ENCODE measurements at regions not wholly inside any gene's neighbourhood (a gene's known extent, or its start where the extent isn't known, plus 50 kb on each side); places are given as distances from the start of the nearest gene placed in this dataset.

- DNase-seq: no peak
Observed at GRCh38 chr5:73256462-73256861, 83.5 kb downstream of the TMEM174 start.

GRCh38 chr5:73256012-73256411, 83.0 kb downstream of the TMEM174 start:
- DNase-seq: no peak

GRCh38 chr5:73254642-73255041, 81.6 kb downstream of the TMEM174 start:
- DNase-seq: no peak

GRCh38 chr5:73253047-73253660, 80.2 kb downstream of the TMEM174 start:
- DNase-seq: no peak

- DNase-seq: no peak
Observed at GRCh38 chr5:73250645-73251044, 77.7 kb downstream of the TMEM174 start.

GRCh38 chr5:73242735-73243134, 69.7 kb downstream of the TMEM174 start:
- DNase-seq: no peak

GRCh38 chr5:73238873-73239272, 65.9 kb downstream of the TMEM174 start:
- no peak for DNase-seq

- DNase-seq: no peak
Observed at GRCh38 chr5:73236541-73237128, 63.6 kb downstream of the TMEM174 start.

- no peak for DNase-seq
Observed at GRCh38 chr5:73234204-73234555, 61.2 kb downstream of the TMEM174 start.

- DNase-seq: no peak
Observed at GRCh38 chr5:73233461-73234203, 60.6 kb downstream of the TMEM174 start.

- no peak for DNase-seq
Observed at GRCh38 chr5:73233053-73233460, 60.1 kb downstream of the TMEM174 start.

- no peak for DNase-seq
Observed at GRCh38 chr5:73232266-73233041, 59.5 kb downstream of the TMEM174 start.

- no peak for DNase-seq
Observed at GRCh38 chr5:73231246-73231778, 58.3 kb downstream of the TMEM174 start.

GRCh38 chr5:73230264-73231245, 57.6 kb downstream of the TMEM174 start:
- no peak for DNase-seq

- no peak for DNase-seq
Observed at GRCh38 chr5:73229271-73229670, 56.3 kb downstream of the TMEM174 start.

GRCh38 chr5:73228052-73228451, 55.1 kb downstream of the TMEM174 start:
- DNase-seq: no peak

Measured in CD4-positive, alpha-beta T cell treated with Interleukin-17A for 4 hours (primary cell).